GM21529 (cell line): ENCODE measurements at regions not wholly inside any gene's neighbourhood (a gene's known extent, or its start where the extent isn't known, plus 50 kb on each side); places are given as distances from the start of the nearest gene placed in this dataset.
"Not testable (repeated sequence)": the region's sequence is repeated elsewhere in the genome, so short reads cannot be mapped to it uniquely, and the experiment has no call there.

Source experiments
- ATAC-seq: cut with Tn5 transposase; IDR thresholded peaks from one replicate; pipeline ENCODE4 v1.9.1; 2021; ENCODE audit not compliant: unreplicated experiment

- ATAC-seq = no peak
Measured at GRCh38 chr2:18047896-18048657, 169.6 kb downstream of the KCNS3 start.

- ATAC-seq = no peak
Measured at GRCh38 chr2:18047213-18047611, 168.7 kb downstream of the KCNS3 start.

GRCh38 chr2:18046558-18047212 lies 168.2 kb downstream of the KCNS3 start:
- no peak for ATAC-seq

- ATAC-seq = no peak
Measured at GRCh38 chr2:18046017-18046416, 167.6 kb downstream of the KCNS3 start.

GRCh38 chr2:18045230-18045629 lies 166.8 kb downstream of the KCNS3 start:
- no peak for ATAC-seq

GRCh38 chr2:18017381-18017780 lies 138.9 kb downstream of the KCNS3 start:
- ATAC-seq = not testable (repeated sequence)

- ATAC-seq = no peak
Measured at GRCh38 chr2:18009891-18010290, 131.4 kb downstream of the KCNS3 start.

- no peak for ATAC-seq
Measured at GRCh38 chr2:18005411-18005810, 126.9 kb downstream of the KCNS3 start.

- no peak for ATAC-seq
Measured at GRCh38 chr2:18001671-18002070, 123.2 kb downstream of the KCNS3 start.

- no peak for ATAC-seq
Measured at GRCh38 chr2:17996978-17997377, 118.5 kb downstream of the KCNS3 start.

- ATAC-seq = no peak
Measured at GRCh38 chr2:17995593-17995992, 117.1 kb downstream of the KCNS3 start.
